GM21825 (cell line): ENCODE measurements at regions not wholly inside any gene's neighbourhood (a gene's known extent, or its start where the extent isn't known, plus 50 kb on each side); places are given as distances from the start of the nearest gene placed in this dataset.
A peak's percentile ranks its signal among the peaks of the same experiment; 100 is the strongest.

Source experiments
- ATAC-seq: cut with Tn5 transposase; IDR thresholded peaks from one replicate; pipeline ENCODE4 v1.9.1; 2021; ENCODE audit warnings: mild to moderate bottlenecking, moderate library complexity; ENCODE audit not compliant: unreplicated experiment

DNA sequence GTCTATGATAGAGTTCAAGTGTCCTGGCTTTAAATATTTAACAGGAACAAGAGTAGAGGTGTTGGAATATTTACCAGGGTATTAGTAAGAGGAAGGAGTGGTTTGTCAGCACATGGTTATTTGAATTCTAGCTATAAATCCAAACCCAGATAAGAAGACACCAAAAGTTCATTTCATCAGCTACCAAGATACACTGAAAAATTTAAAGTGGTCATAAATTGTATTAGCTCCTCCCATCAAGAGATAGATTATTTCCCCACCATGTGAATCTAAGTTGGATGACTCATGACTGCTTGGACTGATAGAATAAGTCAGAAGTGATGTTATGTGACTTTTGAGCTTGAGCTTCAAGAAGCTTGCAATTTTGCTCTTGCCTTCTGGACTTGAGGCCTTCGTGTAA is 72.1 kb upstream of the GRAMD2B start:
- ATAC-seq, result no peak

DNA sequence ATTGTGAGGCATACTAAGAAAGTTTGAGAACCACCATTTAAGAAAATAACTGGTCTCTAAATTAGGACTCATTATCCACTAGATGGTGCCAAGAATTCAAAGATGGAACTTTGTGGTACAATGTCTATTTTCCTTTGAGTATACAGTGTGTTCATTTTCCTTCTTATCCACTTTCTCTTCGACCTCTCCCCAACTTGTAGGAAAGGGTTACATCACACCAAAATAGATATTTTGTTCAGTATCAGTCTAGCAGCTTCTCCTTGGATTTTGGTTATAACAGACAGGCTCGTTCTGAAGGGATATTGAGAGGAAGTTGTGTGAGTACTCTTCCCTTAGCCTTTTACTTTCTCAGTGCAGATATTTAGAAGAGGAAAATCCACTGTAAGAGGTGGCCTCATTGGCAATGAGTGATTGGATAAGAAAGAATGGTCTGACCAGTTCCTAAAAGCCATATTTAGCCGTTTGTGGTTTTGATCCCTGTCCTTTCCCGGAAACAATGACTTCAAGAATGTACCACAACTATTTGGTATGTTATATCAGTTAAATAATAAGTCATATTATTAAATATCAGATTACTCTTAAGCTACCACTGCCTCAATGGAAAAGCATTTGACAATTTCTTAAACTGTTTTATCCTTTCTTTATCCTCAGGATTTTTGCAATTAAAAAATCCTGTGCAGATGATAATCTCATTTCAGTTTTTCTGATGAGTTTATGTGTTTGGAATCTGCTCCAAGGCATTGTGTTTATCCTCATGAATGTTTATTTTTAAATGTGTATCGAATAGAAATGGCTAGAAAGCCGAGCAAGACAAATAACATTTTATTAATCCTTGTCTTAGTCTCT is 69.0 kb upstream of the GRAMD2B start:
- ATAC-seq, result no peak

DNA sequence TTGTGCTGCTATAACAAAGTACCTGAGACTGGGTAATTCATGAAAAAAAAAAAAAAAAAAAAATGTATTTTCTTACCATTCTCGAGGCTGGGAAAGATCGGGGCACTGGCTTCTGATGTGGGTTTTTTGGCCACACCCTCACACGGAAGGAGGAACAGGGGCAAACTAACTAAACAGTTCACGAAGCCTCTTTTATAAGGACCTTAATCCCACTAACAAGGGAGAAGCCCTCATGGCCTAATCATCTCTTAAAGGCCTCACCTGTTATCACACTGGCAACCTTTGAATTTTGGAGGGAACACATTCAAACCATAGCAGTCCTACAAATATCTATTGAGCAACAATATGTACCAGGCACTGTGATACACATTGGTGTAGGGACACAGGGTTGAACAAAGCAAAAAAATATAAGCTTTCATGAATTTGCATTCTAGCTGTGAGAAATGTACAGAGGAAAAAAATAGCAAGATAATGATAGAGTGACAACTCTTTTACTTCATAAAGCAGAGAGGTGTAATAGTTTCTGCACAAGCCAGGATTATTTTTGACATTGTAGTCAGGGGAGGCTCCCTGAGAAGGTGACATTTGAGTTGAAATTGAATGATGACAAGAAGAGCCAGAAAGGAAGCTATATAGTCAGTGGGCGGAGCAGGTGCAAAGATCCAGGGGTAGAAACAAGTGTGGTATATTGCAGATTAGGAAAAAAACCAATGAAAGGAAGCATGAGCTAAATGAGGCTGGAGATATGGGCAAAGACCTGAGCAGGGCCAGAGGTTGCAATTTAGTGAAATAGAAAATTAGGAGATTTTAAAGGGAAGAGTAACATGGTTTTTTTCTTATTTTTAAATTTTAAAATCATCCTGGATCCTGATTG is 68.1 kb upstream of the GRAMD2B start:
- no peak for ATAC-seq

DNA sequence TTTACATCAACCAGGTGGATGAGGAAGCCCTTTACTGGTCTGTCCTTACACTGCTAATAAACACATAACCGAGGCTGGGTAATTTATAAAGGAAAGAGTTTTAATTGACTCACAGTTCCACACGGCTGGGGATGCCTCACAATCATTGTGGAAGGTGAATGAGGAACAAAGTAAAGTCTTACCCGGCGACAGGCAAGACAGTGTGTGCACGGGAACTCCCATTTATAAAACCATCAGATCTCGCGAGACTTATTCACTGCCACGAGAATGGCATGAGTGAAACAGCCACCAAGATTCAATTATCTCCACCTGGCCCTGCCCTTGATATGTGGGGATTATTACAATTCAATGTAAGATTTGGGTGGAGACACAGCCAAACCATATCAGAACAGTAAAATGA is 67.3 kb upstream of the GRAMD2B start:
- no peak for ATAC-seq

DNA sequence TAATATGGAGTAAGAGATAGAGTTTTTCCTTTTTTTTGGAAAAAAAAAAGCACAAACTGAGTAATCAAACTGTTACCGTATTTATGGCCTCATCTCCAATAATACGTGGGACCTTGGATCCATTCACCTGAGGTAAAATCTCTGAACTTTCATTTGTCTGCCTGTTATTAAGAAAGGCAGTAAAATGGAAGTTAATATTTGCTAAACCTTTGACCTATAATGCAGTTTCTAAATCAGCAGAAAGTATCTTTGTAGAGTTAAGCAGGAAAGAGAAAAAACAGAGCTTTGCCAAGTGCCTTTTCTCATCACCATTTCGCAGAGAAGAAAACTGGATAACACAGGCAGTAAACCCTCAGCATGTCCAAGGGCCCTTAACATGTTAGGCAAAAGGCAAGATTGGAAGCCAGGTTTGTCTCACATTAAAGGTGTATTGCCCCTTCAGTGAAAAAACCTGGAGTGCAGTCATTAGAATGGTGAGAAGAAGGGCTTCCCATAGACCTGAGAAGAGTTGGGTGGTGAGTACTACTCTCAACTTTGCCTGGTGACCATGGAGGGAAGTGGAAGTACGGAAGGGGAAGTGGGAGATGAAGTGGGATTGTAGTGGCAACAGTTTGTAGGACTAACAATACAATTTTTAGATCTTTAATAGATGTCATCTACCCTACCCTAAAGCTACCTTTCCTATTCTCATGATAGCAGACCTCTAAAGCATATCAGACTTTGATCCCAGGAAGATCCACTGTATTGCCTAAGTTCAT is 65.4 kb upstream of the GRAMD2B start:
- no peak for ATAC-seq

DNA sequence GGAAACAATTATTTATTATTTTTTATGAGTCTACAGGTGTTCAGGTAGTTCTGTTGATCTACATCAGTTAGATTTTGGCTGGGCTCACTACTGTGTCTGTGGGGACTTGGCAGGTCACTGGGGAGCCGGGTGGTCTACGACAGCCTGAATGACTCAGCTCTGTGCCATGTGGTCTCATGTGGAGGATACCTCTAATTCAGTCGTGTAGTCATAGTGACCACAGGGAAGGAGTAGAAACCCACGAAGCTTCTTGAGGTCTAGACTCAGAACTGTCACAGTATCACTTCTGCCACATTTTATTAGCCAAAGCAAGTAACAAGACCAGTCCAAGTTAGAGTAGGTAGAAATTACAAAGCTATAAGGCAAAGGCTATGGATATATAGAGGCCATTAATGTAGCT is 64.7 kb upstream of the GRAMD2B start:
- ATAC-seq, result peak; percentile 92

DNA sequence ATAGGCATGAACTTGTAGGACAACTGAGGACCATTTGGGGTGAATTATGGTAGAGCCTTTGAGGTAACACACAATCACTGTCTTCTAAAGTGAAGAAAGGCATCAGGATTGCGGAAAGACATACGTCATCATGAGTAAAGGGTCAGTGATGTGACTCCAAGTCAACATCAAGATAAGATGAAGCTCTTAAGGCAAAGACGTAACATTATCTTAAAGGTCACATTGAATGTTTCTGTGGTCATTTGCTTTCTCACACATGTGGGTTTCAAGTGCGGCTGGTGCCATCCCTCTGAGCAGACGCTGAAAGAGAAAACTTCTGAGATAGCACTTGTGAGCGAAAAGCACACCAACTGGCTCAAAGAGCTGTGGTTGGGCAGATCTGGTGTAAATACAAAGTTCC is 63.3 kb upstream of the GRAMD2B start:
- no peak for ATAC-seq

DNA sequence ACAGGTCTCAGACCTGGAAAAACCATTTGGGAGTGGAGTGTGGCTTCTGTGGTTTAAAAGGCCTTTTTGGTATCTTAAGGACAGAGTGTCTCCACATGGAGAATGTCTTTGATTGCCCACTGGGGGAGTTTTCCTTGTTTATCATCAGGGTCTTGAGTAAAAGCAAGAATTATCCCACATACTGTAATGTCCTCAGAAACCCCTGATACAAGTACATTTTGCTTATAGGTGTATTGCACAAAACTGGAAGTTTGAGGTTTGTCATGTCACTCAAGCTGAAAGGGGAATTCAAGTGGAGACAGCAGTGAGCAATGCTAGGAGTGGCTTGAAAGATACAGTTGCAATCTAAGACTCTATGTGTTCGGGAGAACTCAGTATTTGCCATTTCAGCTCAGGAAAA is 62.7 kb upstream of the GRAMD2B start:
- no peak for ATAC-seq

DNA sequence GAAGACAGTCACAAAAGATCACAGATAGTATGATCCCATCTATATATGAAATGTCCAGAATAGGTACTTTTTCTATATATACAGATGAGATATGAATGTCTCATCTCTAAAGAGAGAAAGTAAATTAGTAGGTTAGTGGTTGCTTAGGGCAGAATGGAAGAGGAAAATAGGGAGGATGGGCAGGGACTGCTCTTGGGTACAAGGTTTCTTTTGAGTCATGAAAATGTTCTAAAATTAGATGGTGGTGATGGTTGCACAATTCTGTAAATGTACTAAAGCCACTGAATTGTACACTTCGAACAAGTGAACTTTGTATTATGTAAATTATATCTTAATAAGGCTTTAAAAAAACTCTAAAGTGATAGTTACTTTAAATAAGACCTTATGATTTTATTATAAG is 59.6 kb upstream of the GRAMD2B start:
- ATAC-seq, result no peak

DNA sequence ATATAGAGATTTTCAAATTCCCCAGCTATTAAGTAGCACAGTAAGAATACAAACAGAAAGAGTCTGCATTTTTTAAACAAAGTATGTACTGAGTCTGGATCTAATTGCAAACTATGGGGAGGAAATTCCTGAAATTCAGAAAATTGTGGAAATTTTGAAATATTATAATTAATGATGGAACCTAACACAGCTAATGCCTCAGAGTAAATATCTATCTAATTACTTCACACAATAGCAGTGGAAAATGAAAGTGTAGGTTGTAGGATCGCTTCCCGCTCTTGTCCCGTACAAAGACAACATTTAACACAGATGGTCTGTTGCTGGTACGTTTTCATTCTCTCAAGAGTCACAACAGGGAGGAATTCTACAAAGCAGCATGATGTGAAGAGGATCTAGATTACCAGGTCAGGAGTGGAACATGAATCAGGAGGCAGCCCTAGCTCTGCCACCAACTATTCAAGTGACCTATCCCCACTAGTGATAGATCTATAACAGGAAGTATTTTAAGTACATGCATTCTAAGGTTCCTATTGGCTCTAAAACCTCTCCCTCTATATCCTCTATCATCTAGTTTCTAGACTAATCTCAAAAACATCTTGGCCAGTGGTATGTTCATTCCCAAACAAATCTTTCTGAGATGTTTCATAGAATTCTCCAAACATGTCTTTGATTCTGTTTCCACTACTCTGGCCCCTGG is 58.9 kb upstream of the GRAMD2B start:
- no peak for ATAC-seq

DNA sequence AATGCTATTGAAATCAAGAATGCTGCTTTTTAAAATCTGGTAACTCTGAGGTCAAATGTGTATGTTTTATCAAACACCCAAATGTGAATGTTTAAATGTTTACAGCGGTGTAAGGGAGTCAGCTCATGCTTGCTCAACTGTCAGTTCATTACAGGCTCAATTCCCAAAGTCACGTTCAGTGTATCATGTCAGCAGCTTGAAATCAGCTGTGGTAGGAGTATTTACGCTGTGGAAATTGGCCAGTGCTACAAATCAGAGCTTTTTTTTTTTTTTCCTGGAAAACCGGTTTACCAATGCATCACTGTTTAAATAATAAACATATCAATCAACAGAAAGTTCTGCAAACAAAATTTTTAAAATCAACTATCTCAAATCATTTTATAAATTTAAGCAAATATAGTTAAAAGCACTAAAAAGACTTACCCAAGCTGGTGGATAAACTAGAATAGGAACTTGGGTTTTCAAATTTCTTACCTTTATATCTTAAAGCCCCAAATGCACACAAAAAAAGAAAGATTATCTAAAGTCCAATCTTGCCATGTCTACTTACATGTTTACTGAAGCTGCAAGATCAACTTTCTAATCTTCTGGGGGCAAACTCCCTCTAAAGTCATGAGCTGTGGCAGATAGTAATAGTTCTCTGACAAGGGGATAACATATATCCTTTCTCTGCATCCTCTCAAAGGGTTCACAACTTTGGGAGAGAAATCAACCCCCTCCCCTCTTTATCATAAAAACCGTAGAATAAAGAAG is 57.6 kb upstream of the GRAMD2B start:
- no peak for ATAC-seq

DNA sequence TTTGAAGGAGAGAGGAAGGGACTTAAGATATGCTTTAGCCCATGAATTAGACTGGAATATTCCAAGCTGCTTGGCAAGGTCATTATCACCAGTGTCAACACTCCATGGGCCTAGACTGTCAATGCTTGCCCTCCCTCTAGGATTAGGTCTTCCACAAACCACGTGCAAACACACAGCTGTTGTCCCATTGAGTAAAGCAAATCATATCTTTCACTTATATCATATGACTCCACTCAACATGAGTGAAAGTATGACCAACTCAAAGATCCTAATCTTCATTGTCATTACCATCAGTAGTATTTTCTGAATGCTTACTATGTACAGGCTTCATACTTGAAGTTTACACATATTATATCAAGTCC is 57.0 kb upstream of the GRAMD2B start:
- no peak for ATAC-seq

DNA sequence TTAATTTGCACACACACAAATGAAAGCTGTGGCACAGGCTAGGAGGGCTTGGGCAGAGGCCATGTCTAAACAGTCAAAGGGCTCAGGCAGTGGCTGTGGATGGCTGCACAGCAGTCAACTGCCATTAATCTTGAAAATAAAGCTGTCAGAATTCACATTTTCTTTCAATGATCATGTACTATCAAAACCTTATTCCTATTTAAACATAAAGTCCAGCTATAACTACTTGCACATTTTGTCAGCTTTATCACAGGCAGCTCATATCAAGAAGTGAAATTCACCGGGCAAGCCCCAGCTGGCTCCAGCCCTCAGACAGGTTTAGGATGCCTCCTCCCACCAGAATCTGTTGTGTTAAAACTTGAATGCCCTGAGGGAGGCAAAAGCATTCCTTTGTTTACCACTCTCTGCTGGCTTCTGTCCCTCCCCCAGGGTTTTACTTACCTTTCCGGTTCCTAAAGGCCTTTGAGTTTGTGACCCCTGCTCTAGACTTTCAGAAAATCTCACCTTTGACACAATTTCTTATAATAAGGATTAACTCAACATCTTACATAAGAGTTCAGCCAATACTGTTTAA is 54.9 kb upstream of the GRAMD2B start:
- ATAC-seq, result no peak

DNA sequence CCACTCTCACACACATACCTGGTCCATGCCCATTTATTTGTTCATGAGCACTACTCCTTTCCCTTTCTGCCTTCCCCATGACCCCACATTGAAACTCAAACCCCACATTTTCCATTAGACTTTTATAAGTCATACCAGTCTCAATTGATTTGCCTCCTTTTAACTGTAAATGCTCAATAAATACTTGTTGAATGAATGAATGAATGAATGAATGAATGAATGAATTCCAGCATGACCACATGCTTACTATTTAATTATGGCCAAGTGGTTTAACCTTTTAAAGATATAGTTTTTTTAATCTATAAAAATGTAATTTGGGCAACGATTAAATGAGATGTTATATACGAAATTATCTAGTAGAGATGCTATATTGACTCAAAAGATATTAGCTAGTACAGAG is 54.1 kb upstream of the GRAMD2B start:
- no peak for ATAC-seq

DNA sequence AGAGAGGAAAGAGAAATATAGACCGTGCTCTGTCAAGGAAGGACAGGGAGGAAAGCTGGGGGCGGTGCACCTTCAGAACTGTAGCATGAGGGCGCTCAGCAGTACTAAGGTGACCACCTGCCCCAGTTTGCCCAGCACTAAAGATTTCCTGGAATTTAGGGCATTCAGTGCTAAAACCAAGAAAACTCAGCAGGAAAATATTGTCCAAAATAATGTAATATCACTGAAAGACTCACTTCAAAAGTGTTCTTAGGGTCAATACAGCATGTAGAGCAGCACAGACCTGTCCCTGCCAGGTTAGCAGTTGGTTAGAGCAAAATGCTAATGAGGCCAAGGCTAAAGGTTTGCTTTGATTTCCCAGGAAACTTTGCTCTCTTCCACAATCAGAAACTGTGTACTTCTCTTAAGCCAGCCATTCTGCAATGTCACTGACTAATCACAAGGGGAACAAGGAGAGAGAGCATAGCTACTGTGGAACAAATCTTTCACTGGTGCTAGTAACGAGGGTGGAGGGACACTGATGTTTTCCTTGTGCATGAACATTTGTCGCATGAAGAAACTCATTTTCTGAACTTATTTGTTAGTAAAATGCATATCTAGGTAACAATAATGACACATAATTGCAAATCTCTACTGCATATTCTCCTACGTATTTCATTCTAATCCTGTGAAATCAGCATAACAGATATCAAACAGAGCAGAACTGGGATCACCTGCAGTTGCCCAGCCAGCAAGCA is 53.0 kb upstream of the GRAMD2B start:
- ATAC-seq, result no peak

DNA sequence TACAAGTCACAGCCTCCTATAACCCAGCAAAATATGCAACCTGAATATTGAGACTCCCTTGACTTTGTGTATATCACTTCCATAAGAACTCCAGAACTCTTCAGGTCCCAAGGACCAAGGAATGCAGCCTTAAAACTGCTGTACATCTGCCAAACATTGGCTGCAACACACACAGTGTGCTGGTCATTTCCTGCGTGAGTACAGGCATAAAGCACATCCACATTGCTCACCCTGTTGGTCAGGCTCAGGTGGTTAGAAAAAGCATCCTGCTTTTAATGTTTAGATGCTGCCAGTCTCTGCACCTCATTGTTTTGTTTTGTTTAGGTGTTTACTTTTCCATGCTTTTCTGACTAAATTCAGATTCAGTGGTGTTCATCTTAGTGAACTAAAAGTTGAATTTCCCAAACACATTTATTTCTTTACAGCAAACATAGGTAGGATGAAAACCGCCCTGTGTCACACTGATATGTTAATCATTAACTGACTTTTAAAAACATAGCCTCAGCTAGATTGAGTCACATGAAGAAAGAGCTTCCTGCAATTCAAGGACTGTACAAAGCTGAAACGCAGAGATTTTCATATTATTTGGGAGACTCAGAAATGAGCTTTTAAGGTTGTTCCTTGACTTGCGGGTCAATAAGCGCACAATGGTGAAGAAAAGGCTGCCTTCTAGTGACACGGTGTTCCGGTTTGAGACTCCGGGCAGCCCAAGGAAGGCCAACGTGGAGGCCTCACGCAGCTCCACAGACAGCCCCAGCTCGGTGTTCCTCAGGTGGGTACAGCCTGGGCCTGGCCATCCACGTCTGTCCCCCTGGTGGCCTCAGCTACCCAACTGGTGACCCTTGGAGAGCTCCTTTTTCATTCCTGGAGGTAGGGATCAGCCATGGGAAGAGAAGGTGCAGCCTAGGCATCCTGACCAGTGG is 52.2 kb upstream of the GRAMD2B start:
- ATAC-seq, result no peak

DNA sequence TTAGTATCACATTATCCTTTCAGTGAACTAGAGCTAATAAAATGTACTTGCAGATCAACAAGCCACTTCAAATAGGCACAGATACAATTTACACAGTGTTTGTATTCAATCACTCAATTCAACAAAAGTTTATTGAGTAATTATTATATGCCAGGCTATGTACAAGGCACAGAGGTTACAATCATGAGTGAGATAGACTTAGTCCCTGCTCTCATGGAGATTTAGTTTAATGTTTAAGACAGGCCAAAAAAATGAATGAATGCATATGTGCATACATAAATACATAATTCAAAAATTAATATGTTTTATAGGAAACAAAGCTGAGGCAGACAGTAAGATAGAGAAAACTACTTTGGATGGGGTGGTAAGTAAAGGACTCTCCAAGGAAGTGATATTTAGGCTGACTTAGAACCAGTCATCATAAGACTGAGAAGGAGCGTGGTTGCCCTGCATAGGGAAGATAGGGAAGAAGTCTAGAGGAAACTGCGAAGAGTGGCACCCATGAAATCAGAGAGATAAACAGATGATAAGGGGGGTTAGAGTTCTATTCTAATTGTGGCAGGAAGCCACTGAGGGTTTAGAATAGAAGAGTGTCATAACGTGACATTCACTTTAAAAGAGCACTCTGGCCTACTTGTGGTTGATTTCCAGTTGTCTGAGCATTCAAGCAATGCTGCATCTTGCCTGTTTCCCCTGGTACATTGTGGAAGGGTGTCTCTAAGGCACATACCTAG is 49.7 kb upstream of the GRAMD2B start:
- ATAC-seq, result no peak
